ENCODE measurements at regions not wholly inside any gene's neighbourhood (a gene's known extent, or its start where the extent isn't known, plus 50 kb on each side); places are given as distances from the start of the nearest gene placed in this dataset.
"Not testable (repeated sequence)": the region's sequence is repeated elsewhere in the genome, so short reads cannot be mapped to it uniquely, and the experiment has no call there.

GRCh38 chr1:146324463-146324862, 95.6 kb upstream of the NOTCH2NLA start:
- H3K23ac ChIP-seq (ENCODE audit: insufficient read length, low read depth, low read length); H3K79me2 ChIP-seq (ENCODE audit: insufficient read depth, low read length); H2BK12ac ChIP-seq (ENCODE audit: insufficient read length, low read depth, low read length); H3T11ph ChIP-seq (ENCODE audit: low read length); H3K9me3 ChIP-seq (ENCODE audit: control insufficient read depth, low read depth, low read length); H3K4me1 Mint-ChIP-seq; H3K9me3 Mint-ChIP-seq; H3K56ac ChIP-seq (ENCODE audit: insufficient read length, low read depth, low read length); H3K27ac ChIP-seq (ENCODE audit: insufficient read length, low read depth, low read length); H3K4ac ChIP-seq (ENCODE audit: low read depth, low read length); H4K20me1 ChIP-seq (ENCODE audit: control insufficient read depth, insufficient read depth, insufficient read length); H2BK15ac ChIP-seq (ENCODE audit: low read depth, low read length); H2AFZ ChIP-seq (ENCODE audit: low read length); H3K27me3 ChIP-seq (ENCODE audit: insufficient read depth, low read length); H3K4me3 Mint-ChIP-seq; H3K14ac ChIP-seq (ENCODE audit: insufficient read depth, low read length); H3K36me3 Mint-ChIP-seq (ENCODE audit: insufficient read depth in 1 of 3, low read depth in 3 of 3); H3K79me1 ChIP-seq (ENCODE audit: insufficient read depth, low read depth, low read length, poor library complexity, severe bottlenecking); H4K5ac ChIP-seq (ENCODE audit: insufficient read length, low read depth, low read length); H4K91ac ChIP-seq (ENCODE audit: insufficient read length, low read depth, low read length); H3K4me1 ChIP-seq (ENCODE audit: insufficient read depth, low read length); H3K27ac Mint-ChIP-seq; H2BK20ac ChIP-seq (ENCODE audit: low read depth, low read length, poor library complexity, severe bottlenecking); DNase-seq; H3K18ac ChIP-seq (ENCODE audit: insufficient read length, low read depth, low read length); H3K9ac ChIP-seq (ENCODE audit: extremely low read depth, insufficient read length, low read length); H2BK5ac ChIP-seq (ENCODE audit: insufficient read length, low read length); H2AK5ac ChIP-seq (ENCODE audit: insufficient read length, low read length); H3K23me2 ChIP-seq (ENCODE audit: insufficient read length, low read depth, low read length, poor library complexity, severe bottlenecking); H2BK120ac ChIP-seq (ENCODE audit: low read depth, low read length, poor library complexity, severe bottlenecking); H3K27me3 Mint-ChIP-seq (ENCODE audit: low read depth); H3K4me2 ChIP-seq (ENCODE audit: insufficient read depth, insufficient read length, low read length); H4K8ac ChIP-seq (replicated peaks; ENCODE audit: insufficient read length, low read depth, low read length): not testable (repeated sequence)
- no CpG with 5 or more reads among the region's 2 CpGs for WGBS (ENCODE audit: extremely low coverage, insufficient read length, low lambda C conversion rate)

GRCh38 chr1:146323302-146323701, 94.5 kb upstream of the NOTCH2NLA start:
- not testable (repeated sequence) for H3K4me2 ChIP-seq (ENCODE audit: insufficient read depth, insufficient read length, low read length); H3K27ac Mint-ChIP-seq; H2BK20ac ChIP-seq (ENCODE audit: low read depth, low read length, poor library complexity, severe bottlenecking); H4K91ac ChIP-seq (ENCODE audit: insufficient read length, low read depth, low read length); H3K36me3 Mint-ChIP-seq (ENCODE audit: insufficient read depth in 1 of 3, low read depth in 3 of 3); H3K56ac ChIP-seq (ENCODE audit: insufficient read length, low read depth, low read length); H3K79me2 ChIP-seq (ENCODE audit: insufficient read depth, low read length); H3K4me1 Mint-ChIP-seq; H4K20me1 ChIP-seq (ENCODE audit: control insufficient read depth, insufficient read depth, insufficient read length); DNase-seq; H4K8ac ChIP-seq (replicated peaks; ENCODE audit: insufficient read length, low read depth, low read length); H3K27me3 Mint-ChIP-seq (ENCODE audit: low read depth); H3K4me1 ChIP-seq (ENCODE audit: insufficient read depth, low read length); H3K9me3 ChIP-seq (ENCODE audit: control insufficient read depth, low read depth, low read length); H2BK12ac ChIP-seq (ENCODE audit: insufficient read length, low read depth, low read length); H3K23me2 ChIP-seq (ENCODE audit: insufficient read length, low read depth, low read length, poor library complexity, severe bottlenecking); H3K9me3 Mint-ChIP-seq; H3K14ac ChIP-seq (ENCODE audit: insufficient read depth, low read length); H2AFZ ChIP-seq (ENCODE audit: low read length); H3K18ac ChIP-seq (ENCODE audit: insufficient read length, low read depth, low read length); H3K23ac ChIP-seq (ENCODE audit: insufficient read length, low read depth, low read length); H3K27ac ChIP-seq (ENCODE audit: insufficient read length, low read depth, low read length); H2AK5ac ChIP-seq (ENCODE audit: insufficient read length, low read length); H3T11ph ChIP-seq (ENCODE audit: low read length); H2BK120ac ChIP-seq (ENCODE audit: low read depth, low read length, poor library complexity, severe bottlenecking); H3K27me3 ChIP-seq (ENCODE audit: insufficient read depth, low read length); H2BK5ac ChIP-seq (ENCODE audit: insufficient read length, low read length); H3K9ac ChIP-seq (ENCODE audit: extremely low read depth, insufficient read length, low read length); H4K5ac ChIP-seq (ENCODE audit: insufficient read length, low read depth, low read length); H3K4me3 Mint-ChIP-seq; H3K79me1 ChIP-seq (ENCODE audit: insufficient read depth, low read depth, low read length, poor library complexity, severe bottlenecking); H3K4ac ChIP-seq (ENCODE audit: low read depth, low read length); H2BK15ac ChIP-seq (ENCODE audit: low read depth, low read length)
- WGBS (ENCODE audit: extremely low coverage, insufficient read length, low lambda C conversion rate) = no CpG with 5 or more reads among the region's 1 CpG
